ENCODE measurements at regions not wholly inside any gene's neighbourhood (a gene's known extent, or its start where the extent isn't known, plus 50 kb on each side); places are given as distances from the start of the nearest gene placed in this dataset.

- Histone ChIP-seq H3K36me3 (ENCODE audit: control insufficient read depth in 1 of 2, insufficient read depth in 2 of 2, low read length in 2 of 2) (no peaks in the 10 kb centered on the region), H2AFZ (ENCODE audit: low read depth, low read length, poor library complexity, severe bottlenecking) (no peak overlapping the region), H3K9me2 (ENCODE audit: insufficient read depth) (no peaks in the 10 kb centered on the region), H3K4me2 (ENCODE audit: low read length) (no peak overlapping the region), H4K20me1 (ENCODE audit: insufficient read depth) (no peaks in the 10 kb centered on the region; the same call in 1 of the 2 replicates), H3K27me3 (ENCODE audit: insufficient read depth, low read length) (peaks cover 12% of the 10 kb centered on the region), H3K9ac (ENCODE audit: low read length) (no peak overlapping the region), H3K9me3 (ENCODE audit: control insufficient read depth in 1 of 2, insufficient read depth in 1 of 2, low read depth in 1 of 2, low read length in 2 of 2) (no peaks in the 10 kb centered on the region; a peak in 1 of 4 replicates), H3K27ac (ENCODE audit: low read depth, low read length) (no peak overlapping the region), H3K4me3 (replicated peaks in 1 of 2; ENCODE audit: low read depth in 1 of 2, low read length in 2 of 2) (no peak overlapping the region), H3K79me2 (ENCODE audit: insufficient read depth, low read length) (no peaks in the 10 kb centered on the region), H3K4me1 (ENCODE audit: control insufficient read depth in 1 of 2, insufficient read depth in 2 of 2, low read length in 2 of 2) (no peaks in the 10 kb centered on the region)
- no TSS peak for BruUV-seq (replicated peaks)
- no peak for TF ChIP-seq REST (IDR thresholded peaks at IDR 0.05; ENCODE audit: low read depth)
- no peak for TF ChIP-seq POLR2A (IDR thresholded peaks at IDR 0.05; ENCODE audit: borderline replicate concordance, extremely low read depth, insufficient read depth, insufficient read length)
- TF ChIP-seq SIN3A (IDR thresholded peaks at IDR 0.05; ENCODE audit: low read depth): no peak
- TF ChIP-seq ZFX (IDR thresholded peaks at IDR 0.05): no peak
- TF ChIP-seq MAX (IDR thresholded peaks at IDR 0.05): no peak
- TF ChIP-seq RAD21 (IDR thresholded peaks at IDR 0.05; ENCODE audit: low read depth): no peak
- TF ChIP-seq ATF3 (IDR thresholded peaks at IDR 0.05): no peak
- no peak for TF ChIP-seq CTCF (IDR thresholded peaks at IDR 0.05 in 2 of 3, conservative IDR thresholded peaks at IDR 0.05 in 1 of 3; ENCODE audit: borderline replicate concordance in 1 of 3, insufficient read depth in 1 of 3, low read depth in 2 of 3, low read length in 2 of 3)
- no peak for TF ChIP-seq SRF (IDR thresholded peaks at IDR 0.05; ENCODE audit: low read depth)
- no peak for TF ChIP-seq CEBPB (IDR thresholded peaks at IDR 0.05; ENCODE audit: low read depth)
- no peak for TF ChIP-seq EGR1 (IDR thresholded peaks at IDR 0.05; ENCODE audit: low read depth)
- no peak for TF ChIP-seq TCF7L2 (IDR thresholded peaks at IDR 0.05; ENCODE audit: borderline replicate concordance, extremely low read depth, insufficient read depth, insufficient read length)
- TF ChIP-seq EZH2 (IDR thresholded peaks at IDR 0.05): no peak
- no peak for TF ChIP-seq ZBTB33 (IDR thresholded peaks at IDR 0.05; ENCODE audit: extremely low read depth, insufficient replicate concordance, low read length)
- no peak for TF ChIP-seq YY1 (IDR thresholded peaks at IDR 0.05; ENCODE audit: extremely low read depth, insufficient replicate concordance, low read depth, low read length)
- TF ChIP-seq SP1 (IDR thresholded peaks at IDR 0.05; ENCODE audit: low read depth): no peak
- TF ChIP-seq JUND (IDR thresholded peaks at IDR 0.05): no peak
- no peak for TF ChIP-seq ELF1 (IDR thresholded peaks at IDR 0.05; ENCODE audit: borderline replicate concordance, low read depth)
- CTCF ChIA-PET: no interaction called here
- POLR2A ChIA-PET: no interaction called here
- ATAC-seq (no peak), DNase-seq (ENCODE audit: low read depth, low spot score) (no peak)
- RAD21 ChIA-PET (ENCODE audit: low non-redundant PET in 1 of 2, low total read pairs in 2 of 2, uncharacterized antibody in 2 of 2, unreplicated experiment in 2 of 2): no interaction called here
- intact Hi-C loops (cut with micrococcal nuclease): no loop called here
Measured at GRCh38 chr16:49089039-49089438, 192.6 kb downstream of the CBLN1 start.
